Body of pancreas (tissue), 4 donors: ENCODE measurements at regions not wholly inside any gene's neighbourhood (a gene's known extent, or its start where the extent isn't known, plus 50 kb on each side); places are given as distances from the start of the nearest gene placed in this dataset.

Experiments used
- POLR2A ChIP-seq, 3 donors: fragments of 450-650 bp; IDR thresholded peaks; one replicate each; pipeline ENCODE4 v1.6.1; 2016; ENCODE audit warnings: antibody characterized with exemption in 3 of 3, mild to moderate bottlenecking in 2 of 3
- TF ChIP-seq, protein P1 (sequence below), 7 experiments: fragments of 450-650 bp in 4 of 7; fragments of 200-600 bp in 3 of 7; sonication (generic) in 3 of 7; IDR thresholded peaks; one replicate each; pipeline ENCODE4 v1.5.1; 2016 to 2019; ENCODE audit warnings: antibody characterized with exemption in 7 of 7

DNA sequence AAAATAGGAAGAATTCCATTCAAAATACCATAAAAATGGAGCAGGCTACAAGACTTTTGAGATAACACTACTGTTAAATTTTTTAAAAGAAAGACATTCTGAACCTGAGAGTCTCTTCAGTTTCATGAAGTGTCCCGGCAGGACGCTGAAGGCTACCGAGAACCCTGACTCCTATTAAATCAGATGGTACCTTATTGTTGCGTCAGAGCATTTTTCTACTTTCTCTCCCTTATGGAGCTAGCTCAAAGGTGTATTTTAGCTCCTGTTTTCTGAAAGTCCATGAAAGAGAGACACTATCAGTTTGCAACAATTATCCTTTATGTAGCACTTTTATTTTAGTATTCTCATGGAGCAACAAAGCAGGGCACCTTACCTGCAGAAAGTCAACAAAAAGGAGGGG is 626.7 kb downstream of the IRS1 start:
- TF ChIP-seq, protein P1, sequence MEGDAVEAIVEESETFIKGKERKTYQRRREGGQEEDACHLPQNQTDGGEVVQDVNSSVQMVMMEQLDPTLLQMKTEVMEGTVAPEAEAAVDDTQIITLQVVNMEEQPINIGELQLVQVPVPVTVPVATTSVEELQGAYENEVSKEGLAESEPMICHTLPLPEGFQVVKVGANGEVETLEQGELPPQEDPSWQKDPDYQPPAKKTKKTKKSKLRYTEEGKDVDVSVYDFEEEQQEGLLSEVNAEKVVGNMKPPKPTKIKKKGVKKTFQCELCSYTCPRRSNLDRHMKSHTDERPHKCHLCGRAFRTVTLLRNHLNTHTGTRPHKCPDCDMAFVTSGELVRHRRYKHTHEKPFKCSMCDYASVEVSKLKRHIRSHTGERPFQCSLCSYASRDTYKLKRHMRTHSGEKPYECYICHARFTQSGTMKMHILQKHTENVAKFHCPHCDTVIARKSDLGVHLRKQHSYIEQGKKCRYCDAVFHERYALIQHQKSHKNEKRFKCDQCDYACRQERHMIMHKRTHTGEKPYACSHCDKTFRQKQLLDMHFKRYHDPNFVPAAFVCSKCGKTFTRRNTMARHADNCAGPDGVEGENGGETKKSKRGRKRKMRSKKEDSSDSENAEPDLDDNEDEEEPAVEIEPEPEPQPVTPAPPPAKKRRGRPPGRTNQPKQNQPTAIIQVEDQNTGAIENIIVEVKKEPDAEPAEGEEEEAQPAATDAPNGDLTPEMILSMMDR (IDR thresholded peaks at IDR 0.05), result no peak
- TF ChIP-seq POLR2A (IDR thresholded peaks at IDR 0.05), result no peak
